ENCODE measurements at regions not wholly inside any gene's neighbourhood (a gene's known extent, or its start where the extent isn't known, plus 50 kb on each side); places are given as distances from the start of the nearest gene placed in this dataset.

- DNase-seq, result no peak
Measured at GRCh38 chr14:84622357-84622756, 907.6 kb upstream of the FLRT2 start.

GRCh38 chr14:84643446-84643845 lies 886.5 kb upstream of the FLRT2 start:
- DNase-seq, result no peak

- no peak for DNase-seq
Measured at GRCh38 chr14:84646786-84647500, 883.0 kb upstream of the FLRT2 start.

- DNase-seq, result no peak
Measured at GRCh38 chr14:84655014-84655413, 874.9 kb upstream of the FLRT2 start.

- DNase-seq, result no peak
Measured at GRCh38 chr14:84657911-84658310, 872.0 kb upstream of the FLRT2 start.

- DNase-seq, result no peak
Measured at GRCh38 chr14:84670796-84671195, 859.1 kb upstream of the FLRT2 start.

GRCh38 chr14:84671776-84672175 lies 858.2 kb upstream of the FLRT2 start:
- no peak for DNase-seq

GRCh38 chr14:84674636-84675035 lies 855.3 kb upstream of the FLRT2 start:
- DNase-seq, result no peak

GRCh38 chr14:84686550-84686949 lies 843.4 kb upstream of the FLRT2 start:
- no peak for DNase-seq

GRCh38 chr14:84688297-84689025 lies 841.5 kb upstream of the FLRT2 start:
- DNase-seq, result no peak

GRCh38 chr14:84694161-84694560 lies 835.8 kb upstream of the FLRT2 start:
- no peak for DNase-seq

- DNase-seq, result no peak
Measured at GRCh38 chr14:84704601-84705000, 825.3 kb upstream of the FLRT2 start.

GRCh38 chr14:84707830-84708229 lies 822.1 kb upstream of the FLRT2 start:
- DNase-seq, result no peak

GRCh38 chr14:84708865-84709264 lies 821.1 kb upstream of the FLRT2 start:
- no peak for DNase-seq

GRCh38 chr14:84726471-84726870 lies 803.5 kb upstream of the FLRT2 start:
- DNase-seq, result no peak

GRCh38 chr14:84749191-84749955 lies 780.6 kb upstream of the FLRT2 start:
- DNase-seq, result no peak

GRCh38 chr14:84750284-84750683 lies 779.7 kb upstream of the FLRT2 start:
- DNase-seq, result no peak

GRCh38 chr14:84750763-84751554 lies 779.0 kb upstream of the FLRT2 start:
- DNase-seq, result no peak

- no peak for DNase-seq
Measured at GRCh38 chr14:84751745-84752144, 778.2 kb upstream of the FLRT2 start.

- DNase-seq, result no peak
Measured at GRCh38 chr14:84760489-84761126, 769.3 kb upstream of the FLRT2 start.

GRCh38 chr14:84767434-84767833 lies 762.5 kb upstream of the FLRT2 start:
- no peak for DNase-seq

GRCh38 chr14:84770030-84770429 lies 759.9 kb upstream of the FLRT2 start:
- DNase-seq, result no peak

Data from suppressor macrophage treated with lipopolysaccharide for 1 hour (primary cell).